HG03432 (cell line): ENCODE measurements at regions not wholly inside any gene's neighbourhood (a gene's known extent, or its start where the extent isn't known, plus 50 kb on each side); places are given as distances from the start of the nearest gene placed in this dataset.

Experiments used
- ATAC-seq: cut with Tn5 transposase; IDR thresholded peaks from one replicate; pipeline ENCODE4 v1.9.1; 2021; ENCODE audit warnings: mild to moderate bottlenecking, moderate library complexity; ENCODE audit not compliant: unreplicated experiment

- ATAC-seq: no peak
Observed at GRCh38 chr7:85525676-85526075, 338.8 kb upstream of the SEMA3D start.

GRCh38 chr7:85522070-85522469, 335.2 kb upstream of the SEMA3D start:
- no peak for ATAC-seq

GRCh38 chr7:85521108-85521694, 334.3 kb upstream of the SEMA3D start:
- ATAC-seq: no peak

GRCh38 chr7:85520175-85520574, 333.3 kb upstream of the SEMA3D start:
- ATAC-seq: no peak

- ATAC-seq: no peak
Observed at GRCh38 chr7:85516675-85517074, 329.8 kb upstream of the SEMA3D start.

- ATAC-seq: no peak
Observed at GRCh38 chr7:85512790-85513189, 325.9 kb upstream of the SEMA3D start.

GRCh38 chr7:85510287-85510686, 323.4 kb upstream of the SEMA3D start:
- ATAC-seq: no peak

GRCh38 chr7:85509476-85509875, 322.6 kb upstream of the SEMA3D start:
- ATAC-seq: no peak

- ATAC-seq: no peak
Observed at GRCh38 chr7:85508642-85509410, 322.0 kb upstream of the SEMA3D start.

GRCh38 chr7:85498031-85498430, 311.2 kb upstream of the SEMA3D start:
- no peak for ATAC-seq

GRCh38 chr7:85489498-85489897, 302.6 kb upstream of the SEMA3D start:
- no peak for ATAC-seq

GRCh38 chr7:85488406-85488805, 301.6 kb upstream of the SEMA3D start:
- ATAC-seq: no peak

- ATAC-seq: no peak
Observed at GRCh38 chr7:85483177-85483576, 296.3 kb upstream of the SEMA3D start.

- ATAC-seq: no peak
Observed at GRCh38 chr7:85480666-85481065, 293.8 kb upstream of the SEMA3D start.

- no peak for ATAC-seq
Observed at GRCh38 chr7:85479918-85480643, 293.2 kb upstream of the SEMA3D start.

GRCh38 chr7:85478530-85478929, 291.7 kb upstream of the SEMA3D start:
- ATAC-seq: no peak

- no peak for ATAC-seq
Observed at GRCh38 chr7:85475476-85475875, 288.6 kb upstream of the SEMA3D start.

- ATAC-seq: peak; percentile 21
Observed at GRCh38 chr7:85475071-85475470, 288.2 kb upstream of the SEMA3D start.

GRCh38 chr7:85474234-85474633, 287.4 kb upstream of the SEMA3D start:
- ATAC-seq: peak; percentile 85

GRCh38 chr7:85471740-85472139, 284.9 kb upstream of the SEMA3D start:
- ATAC-seq: peak; percentile 58

- no peak for ATAC-seq
Observed at GRCh38 chr7:85471307-85471706, 284.5 kb upstream of the SEMA3D start.

- no peak for ATAC-seq
Observed at GRCh38 chr7:85469446-85470010, 282.7 kb upstream of the SEMA3D start.
